Trophoblast cell (in vitro differentiated cells and primary cell): ENCODE measurements at regions not wholly inside any gene's neighbourhood (a gene's known extent, or its start where the extent isn't known, plus 50 kb on each side); places are given as distances from the start of the nearest gene placed in this dataset.

Experiments used
- DNase-seq, 2 donors: peaks; one replicate each; pipeline ENCODE4 v3.0.0-alpha.2; 2016
- H2AFZ ChIP-seq: 2 replicates; pipeline ENCODE4 v1.6.1; 2013; ENCODE audit warnings: low read length, moderate library complexity, mild to moderate bottlenecking; ENCODE audit not compliant: insufficient read depth, poor library complexity
- H2AK5ac ChIP-seq: 2 replicates; pipeline ENCODE4 v1.6.1; 2013; ENCODE audit warnings: mild to moderate bottlenecking, low read length
- H2BK120ac ChIP-seq: 2 replicates; pipeline ENCODE4 v1.6.1; 2013; ENCODE audit warnings: low read length, mild to moderate bottlenecking, moderate library complexity; ENCODE audit not compliant: insufficient read depth, poor library complexity
- H2BK12ac ChIP-seq: 2 replicates; pipeline ENCODE4 v1.6.1; 2013; ENCODE audit warnings: mild to moderate bottlenecking, low read length, moderate library complexity
- H2BK5ac ChIP-seq: 2 replicates; pipeline ENCODE4 v1.6.1; 2013; ENCODE audit warnings: low read length, low read depth, moderate library complexity, mild to moderate bottlenecking; ENCODE audit not compliant: poor library complexity
- H3K14ac ChIP-seq: 2 replicates; pipeline ENCODE4 v1.6.1; 2013; ENCODE audit warnings: mild to moderate bottlenecking, low read length
- H3K18ac ChIP-seq: 2 replicates; pipeline ENCODE4 v1.6.1; 2013; ENCODE audit warnings: mild to moderate bottlenecking, low read length
- H3K23ac ChIP-seq: 2 replicates; pipeline ENCODE4 v1.6.1; 2013; ENCODE audit warnings: low read length
- H3K27ac ChIP-seq: 2 replicates; pipeline ENCODE4 v1.5.1; 2013; ENCODE audit warnings: low read depth, mild to moderate bottlenecking, inconsistent platforms, low read length, moderate library complexity
- H3K27me3 ChIP-seq: 2 replicates; pipeline ENCODE4 v1.6.1; 2013; ENCODE audit warnings: inconsistent platforms, mild to moderate bottlenecking, low read length, moderate library complexity; ENCODE audit not compliant: insufficient read depth
- H3K36me3 ChIP-seq, 2 experiments: 1 replicate in 1 of 2; 2 replicates in 1 of 2; pipeline ENCODE4 v1.6.1; 2013; ENCODE audit warnings: low read length in 2 of 2, mild to moderate bottlenecking in 2 of 2, moderate library complexity in 1 of 2; ENCODE audit not compliant: insufficient read depth in 2 of 2, control insufficient read depth in 1 of 2
- H3K4ac ChIP-seq: 2 replicates; pipeline ENCODE4 v1.6.1; 2013; ENCODE audit warnings: low read depth, mild to moderate bottlenecking, low read length, moderate library complexity
- H3K4me1 ChIP-seq, 2 experiments: 1 replicate in 1 of 2; 2 replicates in 1 of 2; pipeline ENCODE4 v1.6.1; 2013; ENCODE audit warnings: low read length in 2 of 2, mild to moderate bottlenecking in 2 of 2, moderate library complexity in 1 of 2; ENCODE audit not compliant: insufficient read depth in 2 of 2, control insufficient read depth in 1 of 2
- H3K4me2 ChIP-seq: 2 replicates; pipeline ENCODE4 v1.6.1; 2013; ENCODE audit warnings: inconsistent platforms, mild to moderate bottlenecking, low read length, moderate library complexity
- H3K4me3 ChIP-seq: 2 replicates; pipeline ENCODE4 v1.5.1; 2013; ENCODE audit warnings: mild to moderate bottlenecking, low read depth, low read length, inconsistent platforms
- H3K79me1 ChIP-seq: one replicate; pipeline ENCODE4 v1.6.1; 2013; ENCODE audit warnings: low read length
- H3K79me2 ChIP-seq: 2 replicates; pipeline ENCODE4 v1.6.1; 2013; ENCODE audit warnings: low read length, mild to moderate bottlenecking; ENCODE audit not compliant: control insufficient read depth, insufficient read depth, poor library complexity
- H3K9ac ChIP-seq: 2 replicates; pipeline ENCODE4 v1.6.1; 2013; ENCODE audit warnings: mild to moderate bottlenecking, low read length
- H3K9me3 ChIP-seq: 2 replicates; pipeline ENCODE4 v1.6.1; 2013; ENCODE audit warnings: low read depth, mild to moderate bottlenecking, control low read depth, inconsistent platforms, low read length; ENCODE audit not compliant: insufficient read depth
- H4K12ac ChIP-seq: 2 replicates; pipeline ENCODE4 v1.6.1; 2013; ENCODE audit warnings: low read depth, mild to moderate bottlenecking, low read length, moderate library complexity
- H4K8ac ChIP-seq: 2 replicates; pipeline ENCODE4 v1.6.1; 2013; ENCODE audit warnings: low read depth, mild to moderate bottlenecking, low read length, moderate library complexity
- H4K91ac ChIP-seq: one replicate; pipeline ENCODE4 v1.6.1; 2013; ENCODE audit warnings: low read depth, mild to moderate bottlenecking, low read length, moderate library complexity
- WGBS: extraction: QIAGEN DNeasy Blood & Tissue Kit; methylation state at CpG from one replicate; pipeline ENCODE4 v1.1.7; 2013; ENCODE audit warnings: missing lambda C conversion rate; ENCODE audit not compliant: insufficient read length, insufficient coverage; ENCODE audit errors: extremely low coverage; 5-methylcytosine and 5-hydroxymethylcytosine counted together

- H3K4ac ChIP-seq, result no peak overlapping the region
- no peak overlapping the region for H3K14ac ChIP-seq
- H2BK5ac ChIP-seq, result no peak overlapping the region
- no peak overlapping the region for H3K27ac ChIP-seq
- no peaks in the 10 kb centered on the region for H3K4me1 ChIP-seq
- H2BK12ac ChIP-seq, result no peak overlapping the region
- no peak overlapping the region for H3K18ac ChIP-seq
- no peak overlapping the region for H4K8ac ChIP-seq
- H3K4me2 ChIP-seq, result no peak overlapping the region
- no peak for DNase-seq
- H4K91ac ChIP-seq, result no peak overlapping the region
- WGBS, result no CpG with 5 or more reads among the region's 21 CpGs
- H2BK120ac ChIP-seq, result no peak overlapping the region
- H3K9me3 ChIP-seq, result peaks cover 12% of the 10 kb centered on the region
- H2AFZ ChIP-seq, result no peak overlapping the region
- H3K27me3 ChIP-seq, result no peaks in the 10 kb centered on the region
- H3K79me2 ChIP-seq, result no peaks in the 10 kb centered on the region
- no peak overlapping the region for H2AK5ac ChIP-seq
- no peak overlapping the region for H4K12ac ChIP-seq
- H3K9ac ChIP-seq, result no peak overlapping the region
- no peak overlapping the region for H3K23ac ChIP-seq
- no peaks in the 10 kb centered on the region for H3K36me3 ChIP-seq
- no peak overlapping the region for H3K4me3 ChIP-seq
- H3K79me1 ChIP-seq, result no peaks in the 10 kb centered on the region
Observed at GRCh38 chr2:238996331-238997136, 148.6 kb downstream of the TWIST2 start.

- no peak overlapping the region for H3K23ac ChIP-seq
- H3K4me3 ChIP-seq, result no peak overlapping the region
- H3K18ac ChIP-seq, result no peak overlapping the region
- H2BK120ac ChIP-seq, result no peak overlapping the region
- H2BK12ac ChIP-seq, result no peak overlapping the region
- no peak for DNase-seq
- H3K9me3 ChIP-seq, result peaks cover 11% of the 10 kb centered on the region
- no peak overlapping the region for H2AK5ac ChIP-seq
- no peaks in the 10 kb centered on the region for H3K36me3 ChIP-seq
- no peak overlapping the region for H2BK5ac ChIP-seq
- no peaks in the 10 kb centered on the region for H3K79me1 ChIP-seq
- H3K79me2 ChIP-seq, result no peaks in the 10 kb centered on the region
- no peak overlapping the region for H3K4ac ChIP-seq
- no peak overlapping the region for H3K27ac ChIP-seq
- no peaks in the 10 kb centered on the region for H3K27me3 ChIP-seq
- H4K8ac ChIP-seq, result no peak overlapping the region
- H3K14ac ChIP-seq, result no peak overlapping the region
- no peak overlapping the region for H4K91ac ChIP-seq
- WGBS, result no CpG with 5 or more reads among the region's 10 CpGs
- no peak overlapping the region for H2AFZ ChIP-seq
- no peak overlapping the region for H3K9ac ChIP-seq
- no peaks in the 10 kb centered on the region for H3K4me1 ChIP-seq
- no peak overlapping the region for H3K4me2 ChIP-seq
- no peak overlapping the region for H4K12ac ChIP-seq
Observed at GRCh38 chr2:238997137-238997390, 149.2 kb downstream of the TWIST2 start.

- WGBS, result no CpG with 5 or more reads among the region's 10 CpGs
- Histone ChIP-seq H3K36me3 (no peaks in the 10 kb centered on the region), H2AFZ (no peak overlapping the region), H2BK5ac (no peak overlapping the region), H3K27me3 (no peaks in the 10 kb centered on the region), H3K79me1 (no peaks in the 10 kb centered on the region), H3K9me3 (peaks cover 10% of the 10 kb centered on the region), H3K4me2 (no peak overlapping the region), H2BK12ac (no peak overlapping the region), H4K12ac (no peak overlapping the region), H3K18ac (no peak overlapping the region), H3K9ac (no peak overlapping the region), H3K23ac (no peak overlapping the region), H3K14ac (no peak overlapping the region), H4K8ac (no peak overlapping the region), H3K4me1 (no peaks in the 10 kb centered on the region), H3K4ac (no peak overlapping the region), H3K27ac (no peak overlapping the region), H4K91ac (no peak overlapping the region), H2BK120ac (no peak overlapping the region), H3K79me2 (no peaks in the 10 kb centered on the region), H3K4me3 (no peak overlapping the region), H2AK5ac (no peak overlapping the region)
- no peak for DNase-seq
Observed at GRCh38 chr2:238997684-238998083, 149.8 kb downstream of the TWIST2 start.
